ENCODE measurements at regions not wholly inside any gene's neighbourhood (a gene's known extent, or its start where the extent isn't known, plus 50 kb on each side); places are given as distances from the start of the nearest gene placed in this dataset.

GRCh38 chr11:97078443-97078842 lies 688.6 kb downstream of the JRKL start:
- CTCF ChIA-PET, result no interaction called here
- Histone ChIP-seq H3K9me2 (no peaks in the 10 kb centered on the region), H2AFZ (ENCODE audit: low read depth) (no peak overlapping the region), H3K4me3 (ENCODE audit: low read depth in 2 of 2, low read length in 1 of 2) (no peak overlapping the region), H3K4me1 (ENCODE audit: control insufficient read depth in 1 of 2, insufficient read depth in 2 of 2, low read depth in 1 of 2, low read length in 1 of 2) (no peaks in the 10 kb centered on the region), H3K36me3 (replicated peaks in 1 of 2; ENCODE audit: control insufficient read depth in 1 of 2, insufficient read depth in 2 of 2, low read length in 1 of 2) (no peaks in the 10 kb centered on the region), H3K27me3 (ENCODE audit: insufficient read depth) (no peaks in the 10 kb centered on the region), H3K27ac (ENCODE audit: low read depth in 2 of 2, low read length in 1 of 2) (no peak overlapping the region), H3F3A (replicated peaks; ENCODE audit: insufficient read depth) (no peaks in the 10 kb centered on the region), H3K9ac (no peak overlapping the region), H3K9me3 (no peaks in the 10 kb centered on the region), H4K20me1 (ENCODE audit: insufficient read depth) (no peaks in the 10 kb centered on the region), H3K4me2 (no peak overlapping the region), H3K79me2 (ENCODE audit: insufficient read depth) (no peaks in the 10 kb centered on the region)
- POLR2A ChIA-PET, result no interaction called here
- WGBS (ENCODE audit: low lambda C conversion rate), result 4% methylated on average over 2 of the region's 2 CpGs
- no peak for TF ChIP-seq USF1 (IDR thresholded peaks at IDR 0.05; ENCODE audit: borderline replicate concordance, low read depth)
- TF ChIP-seq EZH2phosphoT487 (IDR thresholded peaks at IDR 0.05; ENCODE audit: borderline replicate concordance, low read depth), result no peak
- TF ChIP-seq, protein P1, sequence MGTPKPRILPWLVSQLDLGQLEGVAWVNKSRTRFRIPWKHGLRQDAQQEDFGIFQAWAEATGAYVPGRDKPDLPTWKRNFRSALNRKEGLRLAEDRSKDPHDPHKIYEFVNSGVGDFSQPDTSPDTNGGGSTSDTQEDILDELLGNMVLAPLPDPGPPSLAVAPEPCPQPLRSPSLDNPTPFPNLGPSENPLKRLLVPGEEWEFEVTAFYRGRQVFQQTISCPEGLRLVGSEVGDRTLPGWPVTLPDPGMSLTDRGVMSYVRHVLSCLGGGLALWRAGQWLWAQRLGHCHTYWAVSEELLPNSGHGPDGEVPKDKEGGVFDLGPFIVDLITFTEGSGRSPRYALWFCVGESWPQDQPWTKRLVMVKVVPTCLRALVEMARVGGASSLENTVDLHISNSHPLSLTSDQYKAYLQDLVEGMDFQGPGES (IDR thresholded peaks at IDR 0.05; ENCODE audit: low read depth, low read length), result no peak
- no peak for TF ChIP-seq CHD2 (IDR thresholded peaks at IDR 0.05; ENCODE audit: low read length, partially characterized antibody)
- TF ChIP-seq MXI1 (IDR thresholded peaks at IDR 0.05; ENCODE audit: low read depth, low read length), result no peak
- no peak for TF ChIP-seq RCOR1 (IDR thresholded peaks at IDR 0.05; ENCODE audit: low read length)
- no peak for TF ChIP-seq PBX3 (IDR thresholded peaks at IDR 0.05)
- TF ChIP-seq NFIC (IDR thresholded peaks at IDR 0.05; ENCODE audit: borderline replicate concordance), result no peak
- no peak for TF ChIP-seq TCF12 (IDR thresholded peaks at IDR 0.05)
- TF ChIP-seq REST (IDR thresholded peaks at IDR 0.05; ENCODE audit: low read depth, low read length), result no peak
- no peak for TF ChIP-seq YY1 (IDR thresholded peaks at IDR 0.05; ENCODE audit: low read depth)
- no peak for TF ChIP-seq MEF2A (IDR thresholded peaks at IDR 0.05; ENCODE audit: borderline replicate concordance, low read depth)
- TF ChIP-seq, protein P2, sequence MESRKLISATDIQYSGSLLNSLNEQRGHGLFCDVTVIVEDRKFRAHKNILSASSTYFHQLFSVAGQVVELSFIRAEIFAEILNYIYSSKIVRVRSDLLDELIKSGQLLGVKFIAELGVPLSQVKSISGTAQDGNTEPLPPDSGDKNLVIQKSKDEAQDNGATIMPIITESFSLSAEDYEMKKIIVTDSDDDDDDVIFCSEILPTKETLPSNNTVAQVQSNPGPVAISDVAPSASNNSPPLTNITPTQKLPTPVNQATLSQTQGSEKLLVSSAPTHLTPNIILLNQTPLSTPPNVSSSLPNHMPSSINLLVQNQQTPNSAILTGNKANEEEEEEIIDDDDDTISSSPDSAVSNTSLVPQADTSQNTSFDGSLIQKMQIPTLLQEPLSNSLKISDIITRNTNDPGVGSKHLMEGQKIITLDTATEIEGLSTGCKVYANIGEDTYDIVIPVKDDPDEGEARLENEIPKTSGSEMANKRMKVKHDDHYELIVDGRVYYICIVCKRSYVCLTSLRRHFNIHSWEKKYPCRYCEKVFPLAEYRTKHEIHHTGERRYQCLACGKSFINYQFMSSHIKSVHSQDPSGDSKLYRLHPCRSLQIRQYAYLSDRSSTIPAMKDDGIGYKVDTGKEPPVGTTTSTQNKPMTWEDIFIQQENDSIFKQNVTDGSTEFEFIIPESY (IDR thresholded peaks at IDR 0.05; ENCODE audit: borderline replicate concordance, low read depth), result no peak
- no peak for TF ChIP-seq POLR2AphosphoS5 (IDR thresholded peaks at IDR 0.05; ENCODE audit: low read depth, low read length)
- no peak for TF ChIP-seq FOXJ3 (CRISPR knock-in tag; IDR thresholded peaks at IDR 0.05)
- TF ChIP-seq TEAD4 (IDR thresholded peaks at IDR 0.05; ENCODE audit: borderline replicate concordance, insufficient read depth), result no peak
- TF ChIP-seq EP300 (IDR thresholded peaks at IDR 0.05; ENCODE audit: borderline replicate concordance in 1 of 2, low read depth in 1 of 2, low read length in 1 of 2), result no peak
- TF ChIP-seq CTCF (IDR thresholded peaks at IDR 0.05), result no peak
- DNase-seq, result no peak

All from SK-N-SH (cell line).